HG02571 (cell line): ENCODE measurements at regions not wholly inside any gene's neighbourhood (a gene's known extent, or its start where the extent isn't known, plus 50 kb on each side); places are given as distances from the start of the nearest gene placed in this dataset.

ENCODE experiments used
- ATAC-seq: cut with Tn5 transposase; IDR thresholded peaks from one replicate; pipeline ENCODE4 v1.9.1; 2021; ENCODE audit warnings: mild to moderate bottlenecking, moderate library complexity; ENCODE audit not compliant: unreplicated experiment

DNA sequence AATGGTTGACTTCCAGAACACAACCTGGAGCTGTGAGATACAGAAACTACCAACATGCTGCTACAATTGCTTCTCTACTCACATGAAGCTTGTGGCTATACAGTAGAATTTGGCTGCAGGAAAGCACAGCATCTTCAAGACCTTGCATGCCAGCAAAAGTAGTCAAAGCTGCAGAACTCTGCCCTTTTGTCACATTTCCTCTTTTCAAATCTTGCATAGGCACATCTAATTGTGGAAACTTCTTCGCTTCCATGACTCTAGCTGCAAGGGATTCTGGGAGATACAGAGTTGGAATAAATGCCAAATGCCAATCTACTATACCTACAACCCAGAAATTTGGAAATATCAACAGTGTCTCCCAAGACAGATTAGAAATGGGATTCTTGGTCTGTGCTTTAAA, 462.2 kb downstream of the FOXO1 start:
- ATAC-seq: no peak

DNA sequence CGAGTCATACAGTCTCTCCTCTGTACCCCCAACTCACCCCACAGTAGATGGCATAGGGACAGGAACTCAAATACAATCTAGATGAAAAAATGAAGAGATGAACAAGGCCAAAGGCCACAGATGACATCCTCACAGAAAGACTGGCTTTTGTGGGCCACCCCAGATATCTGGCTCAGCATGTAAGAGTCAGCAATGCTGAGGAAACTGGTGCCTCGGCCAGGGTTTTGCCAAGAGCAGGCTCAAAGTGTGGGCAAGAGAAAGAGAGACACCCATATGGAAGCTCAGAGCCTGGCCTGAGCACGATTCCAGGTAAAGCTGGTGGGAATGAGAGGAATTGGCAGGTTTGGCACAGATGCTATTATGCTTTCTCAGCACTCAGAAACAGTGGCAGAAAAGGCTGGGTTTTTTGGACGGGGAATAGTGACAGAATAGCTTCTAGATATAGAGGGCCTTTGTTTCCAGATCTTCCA, 460.6 kb downstream of the FOXO1 start:
- no peak for ATAC-seq

DNA sequence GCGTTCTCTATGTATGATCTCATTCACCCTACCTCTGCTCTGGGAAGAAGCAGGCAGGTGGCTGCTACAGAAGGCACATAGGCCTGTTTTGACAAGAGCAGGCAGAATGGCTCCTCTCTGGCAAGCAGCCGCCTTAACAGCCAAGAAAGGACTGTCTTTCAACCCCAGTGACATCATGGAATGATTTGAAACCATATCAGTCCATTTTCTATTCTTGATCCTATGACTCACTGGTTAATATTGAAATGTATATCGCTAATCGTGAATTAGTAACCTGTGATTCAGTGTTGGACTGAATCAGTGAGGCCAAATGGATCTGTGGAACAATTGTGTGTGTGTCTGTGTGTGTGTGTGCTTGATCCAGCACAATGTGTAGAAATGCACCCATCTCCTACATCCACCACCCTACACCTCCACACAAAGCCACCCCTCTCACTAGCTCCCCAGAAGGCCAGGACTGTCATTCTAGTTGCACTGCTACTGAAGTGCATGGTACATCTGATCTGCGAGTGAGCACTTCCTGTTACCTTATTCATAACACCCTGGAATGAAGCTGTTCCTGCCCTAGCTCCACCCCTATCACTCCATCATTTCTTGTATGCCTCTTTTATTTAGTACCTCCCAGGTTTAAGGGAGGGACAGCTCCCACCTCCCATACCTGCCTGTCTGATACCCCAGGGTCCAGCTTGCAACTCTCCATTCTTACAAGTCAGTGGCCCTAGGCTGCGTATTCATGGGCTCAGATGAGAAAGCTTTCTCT, 460.0 kb downstream of the FOXO1 start:
- ATAC-seq: peak; percentile 39

DNA sequence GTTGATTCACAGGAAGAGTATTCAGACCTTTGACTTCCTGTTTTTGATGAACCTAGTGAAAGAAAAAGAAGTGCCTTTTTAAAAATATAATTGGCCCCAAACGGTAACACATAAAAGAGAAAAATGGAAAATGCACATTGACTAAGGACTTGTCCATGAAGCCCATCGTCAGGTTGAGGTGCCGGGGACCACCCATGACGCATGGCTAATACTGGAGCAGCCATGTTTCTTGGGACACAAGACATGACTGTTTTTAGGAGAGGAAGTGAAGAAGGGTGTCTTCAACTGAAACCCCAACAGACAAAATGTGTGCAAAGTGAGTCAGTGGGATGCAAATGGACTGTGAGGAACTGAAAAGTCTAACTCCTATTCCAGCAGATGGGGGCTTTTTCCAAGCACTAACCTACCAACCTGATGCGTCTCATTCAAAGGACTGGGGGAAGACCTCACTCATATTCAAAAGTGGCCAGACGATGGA, 459.4 kb downstream of the FOXO1 start:
- peak; percentile 58 for ATAC-seq

DNA sequence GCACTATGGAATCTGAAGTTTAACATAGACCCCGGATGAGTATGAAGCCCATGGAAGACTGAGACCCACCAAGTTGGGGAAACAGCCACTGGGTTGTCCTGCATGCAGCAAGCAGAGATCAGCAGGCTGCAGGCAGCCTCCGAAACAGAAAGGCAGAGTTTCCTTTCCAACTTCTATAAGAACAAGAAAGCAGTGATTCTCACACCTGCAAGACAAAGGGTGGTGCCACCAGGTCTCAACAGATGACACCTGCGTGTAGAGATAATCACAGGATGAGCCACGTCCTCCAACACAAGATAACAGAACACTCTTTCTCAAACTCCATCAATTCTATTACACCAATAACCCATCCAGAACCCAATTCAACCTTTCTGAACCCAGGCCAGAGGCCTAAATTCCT, 457.9 kb downstream of the FOXO1 start:
- ATAC-seq: no peak

DNA sequence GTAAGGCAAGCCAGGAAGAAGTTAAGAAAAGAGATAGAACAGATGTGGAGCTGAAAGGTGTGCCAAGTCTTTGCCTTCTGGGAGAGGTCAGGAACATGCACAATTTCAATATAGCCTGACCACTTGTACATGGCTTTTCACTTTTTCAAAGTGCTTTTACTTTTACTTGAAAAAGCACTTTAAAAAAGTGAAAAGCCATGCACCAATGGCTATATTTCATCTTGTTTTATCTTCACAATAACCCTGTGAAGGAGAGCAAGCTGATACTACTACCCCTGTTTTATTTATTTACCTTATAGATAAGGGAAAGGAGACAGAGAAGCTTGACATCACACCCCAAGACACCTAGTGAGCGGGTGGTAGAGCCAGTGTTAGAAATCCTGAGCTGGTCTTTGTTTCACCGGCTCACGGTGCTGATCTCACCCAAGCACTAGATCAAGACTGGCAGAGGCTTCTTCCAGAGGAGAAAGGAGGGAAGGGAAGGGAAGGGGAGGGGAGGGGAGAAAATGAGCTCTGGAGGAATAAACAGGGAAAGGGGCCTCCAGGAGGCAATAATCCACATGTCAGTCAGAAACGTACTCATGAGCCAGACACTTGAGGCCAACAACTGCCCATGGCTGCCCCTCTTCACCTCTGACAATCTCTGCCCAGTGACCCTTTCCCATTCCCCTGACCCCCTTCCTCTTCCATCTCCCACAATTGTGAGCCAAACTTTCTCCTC, 455.4 kb downstream of the FOXO1 start:
- ATAC-seq: no peak

DNA sequence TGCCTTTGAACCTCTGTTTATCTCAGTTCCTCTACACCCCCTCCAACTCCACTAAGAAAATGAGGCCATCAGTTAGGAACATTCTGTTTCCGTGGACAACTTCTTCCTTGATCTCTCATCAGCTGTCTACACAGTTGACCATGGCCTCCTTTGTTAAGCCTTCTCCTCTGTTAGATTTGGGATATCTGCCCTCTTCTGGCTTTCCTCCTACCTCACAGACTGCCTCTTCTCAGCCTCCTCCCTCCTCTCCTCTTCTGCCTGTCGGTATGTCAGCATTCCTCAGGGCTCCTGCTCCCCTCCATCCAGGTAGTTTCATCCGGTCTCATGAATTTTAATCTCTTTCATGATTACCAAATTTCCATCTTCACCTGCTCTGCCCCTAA, 454.9 kb downstream of the FOXO1 start:
- ATAC-seq: no peak

DNA sequence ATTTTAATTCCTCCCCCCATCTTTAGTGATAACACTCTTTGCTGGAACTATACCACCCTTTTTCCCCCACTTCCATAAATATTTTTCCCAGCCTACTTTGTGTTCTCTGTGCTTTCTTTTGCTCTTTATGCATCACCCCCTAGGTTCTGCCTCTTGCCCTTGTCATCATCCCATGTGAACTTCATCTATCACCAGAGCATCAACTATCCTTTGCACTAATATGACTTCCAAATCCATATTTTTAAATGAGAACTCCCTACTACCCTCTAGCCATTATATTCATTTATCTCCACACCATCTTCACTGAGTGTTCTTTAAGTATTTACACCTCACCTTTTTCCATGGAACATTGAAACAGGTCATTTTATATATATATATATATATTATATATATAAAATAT, 452.7 kb downstream of the FOXO1 start:
- ATAC-seq: no peak

DNA sequence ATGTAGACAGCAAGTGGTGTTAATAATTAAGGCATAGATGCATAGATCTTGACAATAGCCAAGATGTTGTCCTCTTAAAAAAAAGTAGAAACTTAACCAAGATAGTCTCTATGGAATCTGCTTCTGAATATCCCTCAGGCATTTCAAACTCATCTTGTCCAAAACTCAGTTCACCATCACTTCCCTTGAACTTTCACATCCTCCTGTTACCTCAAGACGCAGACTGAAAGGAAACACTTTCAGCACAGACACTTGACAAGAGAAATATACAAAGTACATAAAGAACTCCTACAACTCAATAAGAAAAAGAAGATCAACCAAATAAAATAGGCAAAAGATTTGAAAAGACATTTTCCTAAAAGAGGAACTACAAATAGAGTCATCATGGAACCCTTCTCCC, 451.1 kb downstream of the FOXO1 start:
- ATAC-seq: no peak

DNA sequence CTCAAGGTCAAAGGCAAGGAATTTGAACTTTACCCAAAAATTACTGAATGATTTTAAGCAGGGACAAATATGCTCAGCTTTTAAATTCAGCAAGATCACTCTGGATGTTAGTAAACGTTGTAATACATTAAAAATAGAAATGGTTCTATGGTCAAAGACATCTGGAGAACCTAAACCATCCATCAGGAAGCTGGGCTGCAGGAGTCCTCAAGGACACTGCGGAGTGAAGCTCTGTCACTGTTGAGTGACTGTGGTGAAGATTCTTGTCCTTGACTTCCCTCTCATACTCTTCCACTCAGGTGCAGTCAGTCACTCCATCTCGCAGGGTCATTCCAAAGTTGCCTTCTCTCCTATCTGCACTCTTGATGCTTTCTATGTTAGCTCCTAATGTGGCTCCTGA, 450.7 kb downstream of the FOXO1 start:
- no peak for ATAC-seq

DNA sequence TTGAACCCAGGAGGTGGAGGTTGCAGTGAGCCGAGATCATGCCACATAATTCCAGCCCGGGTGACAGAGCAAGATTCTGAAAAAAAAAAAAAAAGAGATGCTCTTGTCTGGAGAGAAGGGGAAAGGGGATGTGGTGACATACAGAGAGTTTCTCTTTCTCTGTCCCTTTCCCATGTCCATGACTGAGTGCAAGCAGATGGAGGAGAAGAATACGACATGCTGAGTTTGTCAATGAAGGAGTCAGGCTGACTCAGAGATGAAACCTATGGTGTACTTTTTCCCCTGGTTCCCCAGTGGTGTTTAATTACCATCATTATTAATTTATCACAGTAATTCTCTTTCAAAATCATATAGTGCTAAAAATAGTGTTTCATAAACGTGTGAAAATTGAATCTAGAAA, 448.8 kb downstream of the FOXO1 start:
- no peak for ATAC-seq

DNA sequence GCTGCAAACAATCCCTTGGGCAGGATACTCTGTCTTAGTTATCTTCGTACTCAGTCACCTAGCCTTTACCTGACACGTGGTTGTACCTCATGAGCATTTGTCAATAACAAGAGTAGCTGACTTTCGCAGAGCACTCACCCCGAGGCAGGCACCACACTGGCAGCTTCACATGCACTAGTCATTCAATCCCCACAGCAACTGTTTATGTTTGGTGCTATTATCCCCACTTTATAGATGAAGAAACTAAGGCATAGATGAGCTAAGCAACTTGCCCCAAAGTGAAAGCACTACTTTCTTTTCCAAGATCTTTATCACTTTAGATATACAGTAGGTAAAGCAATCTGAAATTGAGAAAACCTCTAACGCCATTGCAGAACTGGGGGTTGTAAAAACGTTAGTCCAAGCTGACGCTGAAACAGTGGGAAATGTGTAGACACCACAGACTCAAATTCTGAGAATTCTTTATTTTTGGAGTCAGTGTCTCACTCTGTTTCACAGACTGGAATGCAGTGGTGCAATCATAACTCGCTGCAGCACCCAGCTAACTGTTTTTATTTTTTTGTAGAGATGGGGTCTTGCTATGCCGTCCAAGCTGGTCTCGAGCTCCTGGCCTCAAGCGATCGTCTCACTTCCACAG, 446.0 kb downstream of the FOXO1 start:
- ATAC-seq: no peak

DNA sequence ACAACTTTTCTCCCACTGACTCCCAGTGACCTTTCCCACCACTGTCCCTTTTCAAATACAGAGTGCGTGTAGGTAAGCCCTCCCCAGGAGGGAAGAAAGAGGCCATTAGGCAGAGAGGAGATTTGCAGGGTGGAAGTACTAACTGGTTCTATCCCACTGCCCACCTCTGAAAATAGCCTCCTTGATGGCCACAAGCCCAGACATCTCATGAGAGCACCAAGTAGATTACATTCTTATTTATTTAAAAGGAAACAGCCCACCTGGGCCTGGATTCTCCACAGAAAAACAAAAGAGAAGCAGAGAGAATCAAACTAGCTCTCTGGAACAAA, 445.3 kb downstream of the FOXO1 start:
- no peak for ATAC-seq

DNA sequence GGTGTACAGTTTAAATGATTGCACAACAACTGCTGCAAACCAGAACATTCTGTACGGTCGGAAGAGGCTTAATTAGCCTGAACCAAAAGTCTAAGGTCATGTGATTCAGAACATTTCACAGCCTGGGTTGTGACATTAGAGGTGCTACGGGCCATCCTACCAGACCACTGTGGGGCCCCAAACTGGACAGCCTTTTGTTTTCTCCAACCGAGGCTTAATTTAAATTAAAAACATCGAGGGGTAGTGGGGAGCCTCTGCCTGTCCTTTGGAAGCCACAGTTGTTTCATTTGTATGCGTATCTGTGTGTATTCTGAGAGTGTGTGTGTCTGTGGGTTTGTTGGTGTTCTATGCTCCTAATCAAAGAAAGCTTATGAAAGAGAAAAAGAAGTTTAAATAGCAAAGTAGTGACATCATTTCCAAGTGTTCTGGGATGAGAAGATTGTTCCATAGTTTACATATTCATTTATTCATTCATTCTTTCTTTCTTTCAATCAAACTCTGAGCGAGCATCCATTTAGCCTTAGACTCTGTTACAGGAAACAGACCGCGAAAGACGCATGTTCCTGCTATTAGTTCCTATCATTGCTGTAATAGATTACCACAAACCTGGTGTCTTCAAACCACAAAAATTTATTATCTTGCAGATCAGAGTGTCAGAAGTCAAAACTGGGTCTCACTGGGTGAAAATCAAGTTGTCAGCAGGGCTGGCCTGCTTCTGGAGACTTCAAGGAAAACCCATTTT, 444.8 kb downstream of the FOXO1 start:
- no peak for ATAC-seq

DNA sequence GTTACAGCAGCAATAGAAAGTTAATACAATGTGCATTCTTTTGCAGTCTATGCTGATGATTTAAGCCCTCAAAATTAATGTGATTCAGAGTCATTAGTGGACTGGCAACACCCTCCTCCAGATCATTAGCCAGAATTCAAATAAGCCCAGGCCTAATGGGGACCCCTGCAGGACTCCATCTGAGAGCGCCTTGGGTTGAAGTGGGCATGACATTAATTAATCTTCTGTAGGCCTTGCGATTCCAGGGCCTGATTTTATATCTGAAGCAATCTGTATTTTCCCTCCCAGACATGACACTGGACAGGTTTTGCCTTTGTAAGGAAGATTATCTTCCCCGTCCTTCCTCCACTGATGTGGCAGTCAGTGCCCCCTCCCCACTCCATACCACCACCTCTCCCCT, 442.9 kb downstream of the FOXO1 start:
- ATAC-seq: no peak

DNA sequence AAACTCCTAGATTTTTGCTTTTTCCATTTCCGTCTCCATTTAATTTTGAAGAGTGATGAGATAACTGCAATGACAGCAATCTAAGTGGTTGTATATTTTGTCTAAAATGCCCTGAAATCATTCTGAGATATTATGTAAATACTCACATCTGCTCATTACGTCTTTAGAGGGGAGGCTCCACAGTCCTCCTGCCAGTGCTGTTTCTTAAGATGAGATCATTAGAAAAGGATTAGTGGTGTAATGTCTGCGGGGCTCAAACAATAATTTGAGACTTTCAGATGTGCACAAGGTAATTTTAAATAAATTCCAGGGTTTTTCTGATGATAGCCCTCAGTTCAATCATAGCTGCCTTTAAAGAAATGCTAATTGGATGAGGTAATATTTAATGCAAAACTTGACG, 437.9 kb downstream of the FOXO1 start:
- no peak for ATAC-seq

DNA sequence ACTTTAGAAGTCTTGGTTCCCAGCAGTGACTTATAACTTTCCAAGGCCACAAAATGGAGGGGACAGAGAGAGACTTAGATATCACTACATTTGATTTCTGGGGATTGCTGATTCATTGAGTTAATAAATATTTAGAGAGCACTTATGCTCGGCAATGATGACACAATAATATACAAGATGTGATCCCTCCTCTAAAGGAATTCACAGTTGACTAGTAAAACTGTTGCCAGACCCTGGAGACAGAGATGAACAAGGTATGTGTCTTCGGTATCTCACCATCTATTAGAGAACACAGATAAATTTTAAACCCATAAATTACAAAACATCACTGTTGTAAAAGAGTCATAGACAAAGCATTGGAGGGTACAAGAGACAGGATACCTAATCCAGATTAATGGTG, 437.5 kb downstream of the FOXO1 start:
- no peak for ATAC-seq

DNA sequence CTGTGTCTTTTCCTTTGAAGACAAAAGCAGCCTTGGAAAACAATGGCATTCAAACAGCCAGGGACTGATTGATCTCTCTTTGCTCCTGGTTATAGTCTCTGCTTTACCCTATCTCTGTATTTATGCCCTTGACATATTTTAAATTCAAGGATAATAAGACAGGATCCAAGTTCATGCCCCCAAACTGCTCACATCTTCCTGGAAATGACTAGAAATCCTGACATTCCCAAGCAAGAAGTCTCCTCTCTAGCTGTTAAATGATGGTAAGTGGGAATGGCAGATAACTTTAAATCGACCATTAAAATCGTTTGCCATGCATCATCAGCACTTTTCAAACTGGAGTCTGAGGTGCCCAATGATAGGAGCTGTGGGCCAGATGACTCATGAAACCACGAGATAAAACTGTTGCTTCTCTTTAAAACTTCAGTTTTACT, 435.6 kb downstream of the FOXO1 start:
- no peak for ATAC-seq

DNA sequence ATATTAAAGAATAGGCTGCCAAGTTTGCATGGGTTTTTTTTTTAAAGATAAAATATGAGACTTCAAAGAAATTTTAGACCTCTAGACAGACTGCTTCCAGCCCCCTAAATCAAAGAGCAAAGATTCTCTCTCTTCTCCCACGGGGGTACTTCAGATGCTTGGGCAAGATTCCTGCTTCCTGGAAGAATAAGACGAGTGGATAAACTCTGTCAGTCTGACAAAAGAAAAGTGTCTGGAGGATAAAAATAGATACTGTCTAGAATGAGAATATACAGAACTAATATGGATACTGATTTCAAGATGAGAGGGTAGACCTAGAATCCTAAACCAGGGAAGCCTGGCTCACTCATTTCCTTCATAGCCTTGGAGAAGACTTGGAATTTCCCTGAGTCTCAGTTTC, 435.1 kb downstream of the FOXO1 start:
- ATAC-seq: no peak

DNA sequence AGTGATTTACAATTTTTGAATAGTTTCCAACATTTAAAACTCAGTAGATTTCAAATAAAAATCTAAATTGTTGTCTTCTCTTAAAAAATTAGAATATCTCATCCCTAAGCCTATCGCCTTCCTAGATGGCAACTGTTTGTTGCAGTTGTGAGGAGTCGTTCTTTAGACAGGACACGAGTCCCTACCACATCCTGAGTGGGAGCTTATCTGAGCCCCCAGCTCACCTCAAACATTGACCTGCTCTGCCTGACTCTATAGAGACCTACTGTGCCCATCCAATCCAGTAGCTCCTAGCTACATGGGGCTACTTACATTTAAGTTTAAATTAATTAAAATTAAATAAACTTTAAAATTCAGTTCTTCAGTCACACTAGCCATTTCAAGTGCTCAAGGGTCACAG, 434.7 kb downstream of the FOXO1 start:
- no peak for ATAC-seq

DNA sequence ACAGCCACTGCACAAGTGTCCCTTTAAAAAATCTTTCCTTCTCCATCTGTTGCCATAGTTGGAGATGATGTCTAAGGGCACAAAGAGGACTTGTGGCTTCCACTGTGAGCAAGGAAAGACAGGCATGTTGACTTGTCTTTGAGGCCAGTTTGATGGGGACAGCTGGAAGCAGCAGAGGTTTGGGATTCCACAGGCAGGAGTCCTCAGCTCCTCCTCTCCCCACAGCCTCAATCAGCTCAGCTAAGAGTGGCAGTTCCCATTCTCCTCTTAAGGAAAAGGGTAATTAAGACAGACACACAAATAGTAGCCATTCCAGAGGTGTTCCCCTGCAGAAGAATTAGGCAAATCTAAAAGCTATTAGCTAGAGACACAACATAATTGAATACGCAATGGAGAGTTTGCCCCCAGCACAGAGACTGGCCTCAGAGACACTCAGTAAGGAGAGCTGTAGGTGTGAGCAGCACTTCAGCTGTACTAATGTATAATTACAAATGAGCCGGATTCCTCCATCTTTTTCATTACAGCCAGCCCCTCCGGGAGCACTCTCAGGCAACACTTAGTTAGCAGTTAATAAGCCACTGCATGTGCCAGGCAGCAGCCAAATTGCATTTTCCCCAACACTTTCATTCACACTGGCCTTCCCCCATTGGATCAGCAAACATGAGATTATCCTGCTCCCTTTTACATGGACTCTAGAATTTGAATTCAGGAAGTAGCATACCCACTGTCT, 434.0 kb downstream of the FOXO1 start:
- no peak for ATAC-seq
